Stomach (tissue), 4 donors: ENCODE measurements at regions not wholly inside any gene's neighbourhood (a gene's known extent, or its start where the extent isn't known, plus 50 kb on each side); places are given as distances from the start of the nearest gene placed in this dataset.

Experiments
- CTCF ChIP-seq, 7 experiments: fragments of 450-650 bp in 4 of 7; fragments of 200-600 bp in 3 of 7; sonication (generic) in 3 of 7; IDR thresholded peaks; one replicate each; pipeline ENCODE4 v1.5.1; 2016 to 2019; ENCODE audit warnings: antibody characterized with exemption in 7 of 7, control low read depth in 2 of 7, mild to moderate bottlenecking in 1 of 7
- EP300 ChIP-seq: sonication (generic); formaldehyde crosslinking; IDR thresholded peaks from one replicate; pipeline ENCODE4 v1.6.1; 2017; ENCODE audit warnings: antibody characterized with exemption
- POLR2A ChIP-seq, 4 donors: fragments of 450-650 bp; IDR thresholded peaks; one replicate each; pipeline ENCODE4 v1.6.1; 2016; ENCODE audit warnings: antibody characterized with exemption in 4 of 4, control low read depth in 2 of 4, mild to moderate bottlenecking in 1 of 4, moderate library complexity in 1 of 4
- POLR2AphosphoS5 ChIP-seq, 3 donors: sonication (generic); formaldehyde crosslinking; IDR thresholded peaks; one replicate each; pipeline ENCODE4 v1.6.1; 2016; ENCODE audit warnings: antibody characterized with exemption in 3 of 3

- TF ChIP-seq POLR2A (IDR thresholded peaks at IDR 0.05) (no peak), CTCF (IDR thresholded peaks at IDR 0.05) (no peak), POLR2AphosphoS5 (IDR thresholded peaks at IDR 0.05) (no peak), EP300 (no peak)
Measured at GRCh38 chr7:135828604-135829003, 80.0 kb upstream of the FAM180A start.
